ENCODE measurements at regions not wholly inside any gene's neighbourhood (a gene's known extent, or its start where the extent isn't known, plus 50 kb on each side); places are given as distances from the start of the nearest gene placed in this dataset.

GRCh38 chr14:71753126-71753830, 179.0 kb upstream of the RGS6 start:
- no peak for TF ChIP-seq EGR1 (IDR thresholded peaks at IDR 0.05; ENCODE audit: low read depth in 2 of 2)
- peak; percentile 92 for TF ChIP-seq CTCF (IDR thresholded peaks at IDR 0.05; ENCODE audit: low read depth, low read length, missing input control)
- no peak for TF ChIP-seq REST (IDR thresholded peaks at IDR 0.05)
- TF ChIP-seq FOXA1 (IDR thresholded peaks at IDR 0.05): no peak
- TF ChIP-seq HNF4G (IDR thresholded peaks at IDR 0.05): no peak
